ENCODE measurements at regions not wholly inside any gene's neighbourhood (a gene's known extent, or its start where the extent isn't known, plus 50 kb on each side); places are given as distances from the start of the nearest gene placed in this dataset.

DNA sequence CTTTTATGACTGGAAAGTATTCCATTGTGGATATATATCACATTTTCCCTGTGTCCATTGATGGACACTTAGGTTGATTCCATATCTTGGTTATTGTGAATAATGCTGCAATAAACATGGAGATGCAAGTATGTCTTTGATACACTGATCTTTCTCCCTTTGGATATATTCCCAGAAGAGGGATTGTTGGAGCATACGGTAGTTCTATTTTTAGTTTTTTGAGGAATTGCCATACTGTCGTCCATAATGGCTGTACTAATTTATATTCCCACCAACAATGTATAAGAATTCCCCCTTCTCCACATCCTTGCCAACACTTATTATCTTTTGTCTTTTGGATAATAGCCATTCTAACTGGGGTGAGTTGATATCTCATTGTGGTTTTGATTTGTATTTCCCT, 54.9 kb upstream of the PITX1 start:
- TF ChIP-seq NFRKB (IDR thresholded peaks at IDR 0.05): no peak
- no peak for TF ChIP-seq FOXA1 (IDR thresholded peaks at IDR 0.05)
- TF ChIP-seq LEF1 (IDR thresholded peaks at IDR 0.05; ENCODE audit: borderline replicate concordance): no peak
- TF ChIP-seq FOXM1 (IDR thresholded peaks at IDR 0.05; ENCODE audit: borderline replicate concordance): no peak
- no peak for TF ChIP-seq ZNF384 (IDR thresholded peaks at IDR 0.05)
- no peak for TF ChIP-seq L3MBTL2 (conservative IDR thresholded peaks at IDR 0.05)
- no peak for TF ChIP-seq ELF4 (IDR thresholded peaks at IDR 0.05)
- no peak for TF ChIP-seq FOXK2 (IDR thresholded peaks at IDR 0.05)
- no peak for TF ChIP-seq BHLHE40 (IDR thresholded peaks at IDR 0.05; ENCODE audit: borderline replicate concordance)
- TF ChIP-seq SUZ12 (IDR thresholded peaks at IDR 0.05): no peak
- no peak for TF ChIP-seq ARNT (IDR thresholded peaks at IDR 0.05)
- no peak for TF ChIP-seq CTBP1 (IDR thresholded peaks at IDR 0.05; ENCODE audit: borderline replicate concordance)
- TF ChIP-seq TARDBP (IDR thresholded peaks at IDR 0.05): no peak
- CTCF ChIA-PET: no interaction called here
- no peak for DNase-seq (ENCODE audit: extremely low spot score)
- POLR2A ChIA-PET: no interaction called here

DNA sequence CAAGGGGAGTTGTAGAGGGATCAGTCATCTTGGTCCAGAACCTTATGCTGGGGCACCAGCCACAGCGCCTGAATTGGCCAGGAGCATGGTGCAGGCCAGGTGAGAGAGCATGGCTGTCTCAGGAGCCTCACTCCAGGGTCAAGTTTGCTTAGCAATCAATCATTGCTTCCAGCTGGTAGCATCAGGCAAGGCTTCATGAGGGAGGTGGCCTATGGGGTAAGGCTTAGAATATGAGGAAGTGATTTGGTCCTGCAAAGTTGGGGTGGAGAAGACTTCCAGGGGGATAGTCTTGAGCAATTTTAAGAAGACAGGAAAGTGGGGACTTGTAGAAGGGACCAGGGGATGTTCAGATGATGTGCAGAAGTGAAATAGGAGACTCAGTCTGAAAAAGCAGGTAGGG, 53.9 kb upstream of the PITX1 start:
- ChIA-PET CTCF (no interaction called here), POLR2A (no interaction called here)
- TF ChIP-seq SP1 (IDR thresholded peaks at IDR 0.05): no peak
- TF ChIP-seq ARNT (IDR thresholded peaks at IDR 0.05): no peak
- no peak for TF ChIP-seq TARDBP (IDR thresholded peaks at IDR 0.05)
- TF ChIP-seq SUZ12 (IDR thresholded peaks at IDR 0.05): no peak
- no peak for TF ChIP-seq ELF4 (IDR thresholded peaks at IDR 0.05)
- TF ChIP-seq ZNF384 (IDR thresholded peaks at IDR 0.05): no peak
- TF ChIP-seq LEF1 (IDR thresholded peaks at IDR 0.05; ENCODE audit: borderline replicate concordance): no peak
- no peak for TF ChIP-seq L3MBTL2 (conservative IDR thresholded peaks at IDR 0.05)
- TF ChIP-seq NFRKB (IDR thresholded peaks at IDR 0.05): no peak
- no peak for DNase-seq (ENCODE audit: extremely low spot score)

DNA sequence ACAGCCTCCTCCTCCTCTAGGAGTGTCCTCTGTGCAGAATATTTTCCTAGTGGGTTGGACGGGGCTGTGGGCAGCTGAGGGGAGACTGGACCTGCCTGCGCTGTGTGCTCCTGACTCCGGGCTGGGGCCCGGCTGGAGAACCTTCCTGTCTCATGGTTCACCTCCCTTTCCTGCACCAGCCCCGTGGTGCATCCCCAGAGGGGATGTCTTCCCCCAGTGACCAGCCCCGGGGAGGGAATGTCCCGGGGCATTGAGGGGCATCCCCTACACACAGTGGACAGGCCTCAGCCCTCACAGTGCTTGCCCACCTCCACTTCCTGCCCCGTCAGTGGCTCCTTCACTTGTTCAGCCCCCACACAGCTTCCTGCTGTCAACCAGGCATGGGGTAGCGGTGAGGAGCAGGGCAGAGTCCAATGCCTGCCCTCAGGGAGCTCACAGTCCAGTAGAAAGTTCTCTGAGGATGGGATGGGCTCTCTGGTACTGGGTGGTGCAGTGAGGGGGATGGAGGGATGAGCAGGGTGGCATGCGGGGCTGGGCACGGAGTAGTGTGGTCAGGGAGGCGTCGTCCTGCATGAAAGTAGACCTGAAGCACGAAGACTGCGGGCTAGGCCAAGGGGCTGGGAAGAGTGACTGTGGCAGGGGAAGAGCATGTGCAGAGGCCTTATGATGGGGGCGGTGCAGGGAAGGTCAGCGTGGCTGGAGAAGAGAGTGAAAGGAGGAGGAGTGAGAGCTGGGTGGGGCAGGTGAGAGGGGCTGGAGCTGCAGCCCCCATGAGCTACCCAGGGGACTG, 52.1 kb upstream of the PITX1 start:
- no peak for DNase-seq (ENCODE audit: extremely low spot score)
- TF ChIP-seq FOXK2 (IDR thresholded peaks at IDR 0.05): no peak
- TF ChIP-seq BHLHE40 (IDR thresholded peaks at IDR 0.05; ENCODE audit: borderline replicate concordance): no peak
- TF ChIP-seq ELF4 (IDR thresholded peaks at IDR 0.05): no peak
- no peak for TF ChIP-seq ARNT (IDR thresholded peaks at IDR 0.05)
- no peak for TF ChIP-seq SP1 (IDR thresholded peaks at IDR 0.05)
- no peak for TF ChIP-seq FOXA1 (IDR thresholded peaks at IDR 0.05)
- TF ChIP-seq HDGF (IDR thresholded peaks at IDR 0.05; ENCODE audit: borderline replicate concordance): no peak
- TF ChIP-seq FOXM1 (IDR thresholded peaks at IDR 0.05; ENCODE audit: borderline replicate concordance): no peak
- TF ChIP-seq CTBP1 (IDR thresholded peaks at IDR 0.05; ENCODE audit: borderline replicate concordance): no peak
- TF ChIP-seq, protein P1, sequence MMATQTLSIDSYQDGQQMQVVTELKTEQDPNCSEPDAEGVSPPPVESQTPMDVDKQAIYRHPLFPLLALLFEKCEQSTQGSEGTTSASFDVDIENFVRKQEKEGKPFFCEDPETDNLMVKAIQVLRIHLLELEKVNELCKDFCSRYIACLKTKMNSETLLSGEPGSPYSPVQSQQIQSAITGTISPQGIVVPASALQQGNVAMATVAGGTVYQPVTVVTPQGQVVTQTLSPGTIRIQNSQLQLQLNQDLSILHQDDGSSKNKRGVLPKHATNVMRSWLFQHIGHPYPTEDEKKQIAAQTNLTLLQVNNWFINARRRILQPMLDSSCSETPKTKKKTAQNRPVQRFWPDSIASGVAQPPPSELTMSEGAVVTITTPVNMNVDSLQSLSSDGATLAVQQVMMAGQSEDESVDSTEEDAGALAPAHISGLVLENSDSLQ (IDR thresholded peaks at IDR 0.05): no peak
- TF ChIP-seq NFRKB (IDR thresholded peaks at IDR 0.05): no peak
- no peak for TF ChIP-seq ZNF384 (IDR thresholded peaks at IDR 0.05)
- TF ChIP-seq L3MBTL2 (conservative IDR thresholded peaks at IDR 0.05): no peak
- no peak for TF ChIP-seq LEF1 (IDR thresholded peaks at IDR 0.05; ENCODE audit: borderline replicate concordance)
- no peak for TF ChIP-seq SUZ12 (IDR thresholded peaks at IDR 0.05)
- POLR2A ChIA-PET: no interaction called here
- CTCF ChIA-PET: no interaction called here

DNA sequence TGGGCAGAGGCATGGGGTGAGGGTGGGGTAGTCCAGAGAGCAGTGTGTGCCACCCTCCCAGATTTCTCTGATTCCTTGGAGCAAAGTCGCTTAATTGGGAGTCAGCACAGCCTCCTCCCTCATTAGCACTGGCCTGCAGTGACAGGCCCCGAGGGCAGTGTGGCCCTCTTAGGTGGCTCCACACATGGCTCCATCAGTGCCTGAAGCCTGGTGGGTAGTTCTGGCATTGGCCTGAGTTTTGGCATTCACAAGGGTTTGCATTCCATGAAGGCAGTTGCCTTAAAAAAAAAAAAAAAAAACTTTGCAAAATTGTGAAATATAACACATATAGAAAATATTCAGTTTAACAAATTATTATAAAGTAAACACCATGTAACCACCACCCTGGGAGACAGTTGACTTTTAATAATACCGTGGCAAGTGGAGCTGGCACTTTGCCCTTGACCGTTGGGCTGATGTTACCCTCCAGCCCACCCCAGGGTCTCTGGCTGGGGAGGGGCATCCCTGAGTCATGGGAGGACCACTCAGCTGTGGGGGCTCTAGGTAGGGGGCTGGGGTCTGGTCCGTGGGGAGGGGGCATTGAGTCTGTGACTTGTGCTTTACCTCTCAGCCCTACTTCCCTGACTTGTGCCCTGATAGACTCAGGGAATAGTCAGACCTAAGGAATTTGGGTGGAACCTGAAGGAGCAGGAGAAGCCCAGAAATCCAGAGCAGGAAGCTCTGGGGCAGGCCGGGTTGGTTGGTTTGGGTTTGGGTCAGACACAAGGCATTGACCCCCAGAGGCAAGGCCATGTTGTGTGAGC, 51.3 kb upstream of the PITX1 start:
- POLR2A ChIA-PET: no interaction called here
- DNase-seq (ENCODE audit: extremely low spot score): no peak
- TF ChIP-seq FOXK2 (IDR thresholded peaks at IDR 0.05): no peak
- CTCF ChIA-PET: no interaction called here

Data from HEK293T (cell line).